ENCODE measurements at regions not wholly inside any gene's neighbourhood (a gene's known extent, or its start where the extent isn't known, plus 50 kb on each side); places are given as distances from the start of the nearest gene placed in this dataset.
A peak's percentile ranks its signal among the peaks of the same experiment; 100 is the strongest.

- TF ChIP-seq POLR2AphosphoS5 (IDR thresholded peaks at IDR 0.05) (peak in 1 of 3 donors; percentile 14), CTCF (IDR thresholded peaks at IDR 0.05 in 8 of 11, conservative IDR thresholded peaks at IDR 0.05 in 3 of 11) (no peak)
- Histone ChIP-seq H3K27me3 (replicated peaks in 1 of 7) (no peaks in the 10 kb centered on the region), H3K4me3 (no peak overlapping the region), H3K27ac (no peak overlapping the region), H3K4me1 (no peaks in the 10 kb centered on the region), H3K9me3 (no peaks in the 10 kb centered on the region), H3K36me3 (no peaks in the 10 kb centered on the region)
- DNase-seq: no peak
- 62 to 81% (median 76%) methylated on average over 5 of the region's 5 CpGs for WGBS, 5 donors
- intact Hi-C loops (cut with DNase I; ENCODE audit: low total_unique reads): no loop called here
Measured at GRCh38 chr3:66789580-66790237, 208.4 kb upstream of the KBTBD8 start.

DNA sequence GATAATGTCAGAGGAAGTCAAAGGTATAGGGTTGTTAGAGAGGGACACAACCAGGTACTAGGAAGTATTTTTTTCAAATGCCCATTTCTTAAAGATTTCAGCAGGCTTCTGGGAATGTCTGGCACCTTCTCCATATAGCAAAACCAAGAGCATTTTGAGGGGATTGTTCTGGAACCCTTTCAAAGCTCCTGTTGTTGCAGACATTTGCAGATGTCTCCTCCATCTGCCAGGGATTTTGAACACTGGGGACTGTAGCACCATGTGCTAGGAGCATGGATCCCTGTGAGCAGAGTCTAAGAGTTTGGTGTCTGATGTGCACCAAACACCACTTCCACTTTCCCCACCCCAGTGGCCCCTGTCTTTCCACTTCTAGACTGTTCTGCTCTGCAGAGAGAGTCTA, 206.0 kb upstream of the KBTBD8 start:
- Histone ChIP-seq H3K27me3 (replicated peaks in 1 of 7) (no peaks in the 10 kb centered on the region), H3K9me3 (peaks cover 0 to 7% (median 0%) of the 10 kb centered on the region in 8 donors), H3K4me1 (no peaks in the 10 kb centered on the region), H3K4me3 (no peak overlapping the region), H3K27ac (no peak overlapping the region), H3K36me3 (no peaks in the 10 kb centered on the region)
- intact Hi-C loops (cut with DNase I; ENCODE audit: low total_unique reads): no loop called here
- DNase-seq: no peak
- no peak for TF ChIP-seq POLR2A (IDR thresholded peaks at IDR 0.05)
- TF ChIP-seq POLR2AphosphoS5 (IDR thresholded peaks at IDR 0.05): no peak
- TF ChIP-seq CTCF (IDR thresholded peaks at IDR 0.05 in 8 of 11, conservative IDR thresholded peaks at IDR 0.05 in 3 of 11): no peak

- 67 to 86% (median 78%) methylated on average over 4 of the region's 4 CpGs for WGBS, 5 donors
- intact Hi-C loops (cut with DNase I; ENCODE audit: low total_unique reads): no loop called here
- Histone ChIP-seq H3K4me3 (no peak overlapping the region), H3K9me3 (peaks cover 0 to 10% (median 0%) of the 10 kb centered on the region in 8 donors), H3K27ac (no peak overlapping the region), H3K27me3 (replicated peaks in 1 of 7) (peaks cover 0 to 21% (median 0%) of the 10 kb centered on the region in 7 donors), H3K4me1 (peaks cover 0 to 10% (median 0%) of the 10 kb centered on the region in 6 donors), H3K36me3 (no peaks in the 10 kb centered on the region)
- no peak for DNase-seq
- no peak for TF ChIP-seq CTCF (IDR thresholded peaks at IDR 0.05 in 8 of 11, conservative IDR thresholded peaks at IDR 0.05 in 3 of 11)
- no peak for TF ChIP-seq POLR2A (IDR thresholded peaks at IDR 0.05)
- no peak for TF ChIP-seq POLR2AphosphoS5 (IDR thresholded peaks at IDR 0.05)
Measured at GRCh38 chr3:66795365-66795764, 202.7 kb upstream of the KBTBD8 start.

DNA sequence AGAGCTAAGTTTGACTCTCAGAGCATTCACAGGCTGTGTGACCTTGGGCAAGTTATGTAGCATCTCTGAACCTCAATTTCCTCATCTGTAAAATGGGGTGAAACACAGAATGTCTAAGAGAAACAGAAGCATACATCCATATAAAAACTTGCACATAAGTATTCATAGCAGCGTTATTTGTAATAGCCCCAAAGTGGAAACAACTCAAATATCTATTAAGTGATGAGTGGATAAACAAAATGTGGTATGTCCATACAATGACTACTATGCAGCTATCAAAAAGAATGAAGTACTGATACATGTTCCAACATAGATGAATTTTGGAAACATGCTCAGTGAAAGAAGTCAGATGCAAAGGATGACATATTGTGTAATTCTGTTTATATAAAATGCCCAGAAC, 201.8 kb upstream of the KBTBD8 start:
- H3K27ac ChIP-seq: no peak overlapping the region
- H3K36me3 ChIP-seq: no peaks in the 10 kb centered on the region
- peaks cover 0 to 10% (median 0%) of the 10 kb centered on the region in 6 donors for H3K4me1 ChIP-seq
- DNase-seq: no peak
- H3K4me3 ChIP-seq: no peak overlapping the region
- intact Hi-C loops (cut with DNase I; ENCODE audit: low total_unique reads): no loop called here
- peaks cover 0 to 10% (median 0%) of the 10 kb centered on the region in 8 donors for H3K9me3 ChIP-seq
- H3K27me3 ChIP-seq (replicated peaks in 1 of 7): peaks cover 0 to 21% (median 0%) of the 10 kb centered on the region in 7 donors
- 88 to 100% (median 98%) methylated on average over 1 of the region's 1 CpG for WGBS, 5 donors
- no peak for TF ChIP-seq CTCF (IDR thresholded peaks at IDR 0.05 in 8 of 11, conservative IDR thresholded peaks at IDR 0.05 in 3 of 11)
- TF ChIP-seq POLR2A (IDR thresholded peaks at IDR 0.05): no peak
- TF ChIP-seq POLR2AphosphoS5 (IDR thresholded peaks at IDR 0.05): no peak

Data from spleen (tissue), 11 donors.